Pons (tissue), 1 donor: ENCODE measurements at regions not wholly inside any gene's neighbourhood (a gene's known extent, or its start where the extent isn't known, plus 50 kb on each side); places are given as distances from the start of the nearest gene placed in this dataset.

Source experiments
- DNase-seq: peaks from one replicate; pipeline ENCODE4 v3.0.0-alpha.2; 2016; ENCODE audit warnings: low spot score

DNA sequence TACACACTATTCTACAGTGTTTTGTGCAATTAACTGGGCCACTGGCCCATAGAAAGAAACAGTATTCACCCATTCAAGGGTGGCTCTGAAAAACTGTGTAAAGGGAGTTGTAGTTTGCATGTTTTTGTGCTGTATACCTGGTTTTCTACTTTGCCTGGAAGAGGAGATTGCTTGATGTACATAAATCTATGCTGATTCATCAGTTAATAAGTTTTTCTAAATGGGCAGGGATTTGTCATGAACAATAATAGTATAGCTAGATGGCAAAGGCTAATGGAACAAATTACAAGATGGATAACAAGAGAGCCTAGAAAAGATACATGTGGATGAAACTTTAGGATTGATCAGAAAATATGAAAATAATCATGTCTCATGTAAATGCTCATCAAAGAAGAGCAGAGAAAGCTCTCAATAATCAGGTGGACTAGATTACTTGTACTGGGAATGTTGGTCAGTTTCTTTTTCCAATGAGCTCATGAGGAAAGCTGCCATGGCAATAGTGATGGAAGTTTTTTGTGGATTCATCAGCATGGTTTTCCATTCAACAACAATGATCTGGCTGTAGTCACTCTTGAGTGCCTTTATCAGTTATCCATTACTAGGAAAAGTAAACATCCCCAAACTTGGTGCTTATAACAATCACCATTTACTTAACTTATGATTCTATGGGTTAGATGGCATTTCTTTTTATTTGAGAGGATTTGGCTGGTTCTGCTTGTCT lies 602.8 kb downstream of the BRINP3 start:
- no peak for DNase-seq

DNA sequence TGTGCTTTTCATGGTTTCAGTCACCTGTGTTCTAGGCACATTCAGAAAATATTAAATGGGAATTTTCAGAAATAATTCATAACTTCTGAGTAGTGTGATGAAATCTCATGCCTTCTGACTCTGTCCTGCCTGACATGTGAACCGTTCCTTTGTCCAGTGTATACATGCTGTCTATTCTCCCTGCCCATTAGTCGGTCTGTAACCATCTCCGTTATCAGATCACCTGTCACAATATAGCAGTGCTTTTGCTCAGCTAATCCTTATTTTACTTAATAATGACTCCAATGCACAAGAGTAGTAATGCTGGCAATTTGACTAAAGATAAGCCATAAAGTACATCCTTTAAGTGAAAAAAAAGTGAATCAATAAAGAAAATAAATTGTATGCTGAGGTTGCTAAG lies 597.5 kb downstream of the BRINP3 start:
- DNase-seq, result no peak

DNA sequence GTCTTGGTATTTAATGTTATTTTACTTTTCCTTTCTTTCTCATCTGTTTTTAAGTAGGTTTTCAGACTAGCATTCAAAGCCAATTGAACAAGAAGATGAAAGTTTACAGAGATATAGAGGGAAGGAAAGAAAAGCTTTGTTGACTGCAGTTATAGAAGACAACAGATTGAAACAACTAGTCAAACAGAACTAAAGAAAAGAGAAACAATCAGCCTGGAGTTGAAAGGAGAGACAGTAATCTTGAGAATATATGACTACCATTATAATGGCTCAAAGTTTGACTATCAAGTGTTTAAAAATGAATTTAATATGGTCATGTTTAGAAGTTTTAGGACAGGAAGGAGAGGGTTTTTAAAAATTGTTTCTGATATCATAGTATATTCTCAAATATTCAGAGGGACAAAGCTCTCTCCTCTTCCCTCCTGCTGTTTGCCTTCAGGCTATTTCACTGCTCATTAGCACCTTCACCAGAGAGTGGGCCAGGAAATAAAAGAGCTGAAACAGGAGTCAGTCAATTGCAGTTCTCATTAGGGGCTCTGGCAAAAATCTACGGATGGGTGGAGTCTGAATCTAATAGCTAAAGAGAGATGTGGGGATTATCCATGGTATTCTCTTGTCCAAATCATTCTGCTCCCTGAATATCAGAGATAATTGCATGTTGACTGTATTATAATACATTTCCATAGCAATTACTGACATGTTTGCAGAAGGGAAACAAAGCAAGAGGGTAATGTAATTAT lies 577.8 kb downstream of the BRINP3 start:
- DNase-seq, result no peak

DNA sequence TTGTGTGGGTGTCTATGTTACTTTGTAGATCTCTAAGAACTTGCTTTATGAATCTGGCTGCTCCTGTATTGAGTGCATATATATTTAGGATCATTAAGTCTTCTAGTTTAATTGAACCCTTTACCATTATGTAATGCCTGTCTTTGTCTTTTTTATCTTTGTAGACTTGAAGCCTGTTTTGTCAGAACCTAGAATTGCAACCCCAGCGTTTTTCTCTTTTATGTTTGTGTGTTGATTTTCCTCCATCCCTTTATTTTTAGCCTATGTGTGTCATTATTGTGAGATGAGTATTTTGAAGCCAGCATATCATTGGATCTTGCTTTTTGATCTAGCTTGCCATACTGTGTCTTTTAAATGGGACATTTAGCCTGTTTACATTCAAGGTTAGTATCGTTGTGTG lies 573.2 kb downstream of the BRINP3 start:
- DNase-seq, result no peak

DNA sequence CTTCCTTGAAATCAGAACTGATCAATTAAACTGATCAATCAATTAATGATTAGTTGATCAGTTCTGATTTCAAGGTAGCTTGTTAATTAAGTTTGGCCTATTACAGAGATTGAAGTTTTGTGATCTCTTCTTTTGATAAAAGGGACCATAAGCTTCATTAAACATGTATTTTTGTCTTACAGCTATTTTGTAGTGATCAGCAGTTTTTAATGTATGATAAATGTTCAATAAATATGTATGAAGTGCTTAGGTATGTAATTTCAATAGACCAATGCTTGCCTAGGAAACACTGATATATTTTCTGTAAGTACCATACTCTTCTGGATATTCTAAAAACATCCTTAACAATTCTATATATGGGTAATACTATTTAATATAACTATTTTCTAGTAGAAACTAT lies 569.6 kb downstream of the BRINP3 start:
- DNase-seq, result no peak

DNA sequence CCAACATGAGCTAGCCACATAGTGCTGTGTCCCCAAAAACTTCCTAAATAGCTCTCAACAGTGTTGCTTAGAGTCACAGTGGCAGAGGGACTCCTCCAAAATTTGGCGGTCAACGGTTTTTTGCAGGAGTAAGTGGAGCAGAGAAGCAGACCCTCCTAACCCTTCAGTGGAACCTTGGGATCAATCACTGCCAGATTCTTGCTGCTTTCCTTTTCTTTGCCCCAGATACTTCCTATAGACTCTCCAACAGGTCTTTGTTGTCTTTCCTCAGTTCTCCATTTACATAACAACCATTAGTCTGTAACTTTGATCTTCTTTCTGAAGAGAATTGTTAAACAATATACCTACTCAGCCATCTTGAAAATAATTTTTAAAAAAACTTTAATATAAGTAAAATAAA lies 556.1 kb downstream of the BRINP3 start:
- DNase-seq, result no peak

DNA sequence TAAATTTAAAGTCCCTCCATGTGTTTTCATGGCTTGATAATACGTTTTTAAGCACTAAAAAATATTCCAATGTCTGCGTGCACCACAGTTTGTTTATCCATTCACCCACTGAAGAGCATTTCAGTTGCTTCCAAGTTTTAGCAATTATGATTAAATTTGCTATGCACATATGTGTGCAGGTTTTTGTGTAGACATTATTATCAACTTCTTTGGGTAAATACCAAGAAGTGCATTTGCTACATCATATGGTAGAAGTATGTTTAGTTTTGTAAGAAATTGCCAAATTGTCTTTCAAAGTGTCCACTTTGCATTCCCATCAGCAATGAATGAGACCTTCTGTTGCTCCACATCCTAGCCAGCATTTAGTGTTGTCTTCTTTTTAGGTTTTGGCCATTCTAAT lies 550.0 kb downstream of the BRINP3 start:
- DNase-seq, result no peak

DNA sequence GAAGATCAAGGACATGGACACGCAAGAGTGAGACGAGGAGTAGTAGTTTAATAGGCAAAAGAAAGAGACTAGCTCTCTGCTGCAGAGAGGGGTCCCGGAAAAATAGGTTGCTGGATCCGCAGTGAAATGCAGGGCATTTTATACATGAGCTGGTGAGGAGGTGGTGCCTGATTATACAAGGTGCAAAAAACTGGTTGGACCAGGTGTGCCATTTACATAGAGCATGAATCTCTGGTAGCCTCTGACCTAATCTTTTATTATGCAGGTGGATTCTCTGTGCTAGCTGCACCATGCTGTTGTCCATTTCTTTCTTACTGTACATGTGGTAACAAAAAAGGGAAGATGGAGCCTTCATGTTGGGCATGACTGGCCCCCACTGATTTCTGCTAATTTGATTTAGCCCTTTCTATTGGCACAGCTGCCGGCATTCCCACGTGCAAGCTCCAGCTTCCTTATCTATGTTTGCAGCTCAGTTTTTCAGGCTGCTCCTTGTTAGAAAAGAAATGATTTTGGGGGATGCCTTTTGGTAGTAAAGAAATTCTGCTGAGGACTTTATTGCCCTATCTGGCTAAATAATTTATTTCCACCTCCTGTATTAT lies 548.1 kb downstream of the BRINP3 start:
- no peak for DNase-seq

DNA sequence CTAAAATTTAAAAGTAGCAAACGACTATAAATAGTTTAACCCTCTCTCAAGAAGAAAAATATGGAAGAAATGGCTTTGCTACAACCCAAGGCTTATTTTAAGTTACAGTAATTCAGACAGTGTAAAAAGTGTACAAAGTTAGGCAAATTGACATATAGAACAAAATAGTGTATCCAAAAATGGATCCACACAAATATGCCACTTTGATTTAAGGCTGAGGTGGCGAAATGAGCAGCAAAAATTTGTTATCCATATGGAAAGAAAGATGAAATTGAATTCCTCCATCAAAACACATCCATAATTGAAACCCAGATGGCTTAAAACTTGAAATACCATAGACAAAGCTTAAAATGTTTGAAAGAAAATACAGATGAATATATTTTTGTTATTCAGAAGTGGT lies 540.8 kb downstream of the BRINP3 start:
- DNase-seq, result no peak

DNA sequence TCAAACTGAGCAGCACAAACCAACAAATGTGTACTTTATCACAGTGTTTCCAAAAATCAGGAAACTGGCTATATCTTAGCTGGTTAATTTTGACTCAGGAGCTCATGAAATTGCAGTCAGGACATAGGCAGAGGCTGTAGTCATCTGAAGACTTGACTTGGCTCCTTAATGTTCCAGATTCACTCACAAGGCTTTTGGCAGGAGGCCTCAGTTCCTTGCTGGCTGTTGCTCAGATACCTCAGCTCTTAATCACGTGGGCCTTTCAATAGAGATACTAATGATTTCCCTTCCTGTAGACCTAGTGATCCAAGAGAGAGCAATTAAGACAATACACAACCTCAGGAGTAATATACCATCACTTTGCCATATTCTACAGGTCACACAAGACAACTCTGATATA lies 537.7 kb downstream of the BRINP3 start:
- peak; percentile 15 for DNase-seq

DNA sequence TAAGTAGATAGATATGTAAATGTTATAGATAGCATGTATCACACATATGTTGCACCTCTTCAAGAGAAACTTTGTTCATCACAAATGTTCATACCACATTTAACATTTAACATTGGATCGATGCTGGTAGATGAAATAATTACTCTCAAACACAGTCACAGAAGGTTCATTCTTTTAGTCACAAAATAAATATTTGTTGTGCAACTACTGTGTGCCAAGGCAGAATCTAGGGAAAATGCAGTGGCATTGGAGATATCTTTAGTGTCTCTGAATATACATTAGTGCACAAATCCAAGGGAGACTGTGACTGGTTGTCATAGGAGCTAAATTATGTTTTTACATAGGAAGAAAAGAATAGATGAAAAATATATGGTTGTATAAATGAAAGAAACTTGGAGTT lies 535.7 kb downstream of the BRINP3 start:
- no peak for DNase-seq

DNA sequence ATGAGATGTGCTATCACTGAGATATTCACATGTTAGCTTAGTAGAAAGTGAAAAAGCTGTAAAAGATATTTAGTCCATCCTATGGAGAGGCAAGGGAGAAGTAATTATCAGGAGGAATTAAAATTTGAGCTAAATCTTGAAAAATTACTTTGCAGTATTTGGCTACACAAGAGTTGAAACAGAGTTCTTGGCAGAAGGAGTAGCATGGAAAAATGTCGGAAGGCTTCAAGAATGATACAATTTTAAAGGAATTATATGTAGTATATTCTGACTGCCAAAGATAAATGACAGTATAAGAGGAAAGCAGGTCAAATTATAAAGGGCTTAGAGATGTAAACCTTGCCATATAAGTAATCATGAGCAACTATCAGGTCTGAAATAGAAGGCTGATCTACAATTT lies 518.9 kb downstream of the BRINP3 start:
- DNase-seq, result no peak

DNA sequence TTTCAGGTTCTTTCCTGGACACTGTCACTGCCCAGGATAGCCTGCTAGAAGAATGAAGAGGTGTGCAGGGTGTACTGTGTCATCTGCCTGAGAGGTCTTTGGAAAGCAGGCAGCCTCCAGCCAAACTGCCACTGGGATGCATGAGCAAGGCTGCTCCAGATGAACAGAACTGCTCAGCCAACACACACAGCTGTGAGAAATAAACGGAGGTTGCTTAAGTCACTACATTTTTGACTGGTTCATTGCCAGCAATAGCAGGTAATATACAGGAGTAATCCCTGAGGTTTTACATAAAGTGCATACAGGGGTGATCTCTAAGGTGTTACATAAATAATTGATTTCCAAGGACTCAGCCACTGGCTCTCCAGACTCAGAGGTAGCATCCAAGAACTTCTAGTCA lies 516.9 kb downstream of the BRINP3 start:
- peak; percentile 11 for DNase-seq

DNA sequence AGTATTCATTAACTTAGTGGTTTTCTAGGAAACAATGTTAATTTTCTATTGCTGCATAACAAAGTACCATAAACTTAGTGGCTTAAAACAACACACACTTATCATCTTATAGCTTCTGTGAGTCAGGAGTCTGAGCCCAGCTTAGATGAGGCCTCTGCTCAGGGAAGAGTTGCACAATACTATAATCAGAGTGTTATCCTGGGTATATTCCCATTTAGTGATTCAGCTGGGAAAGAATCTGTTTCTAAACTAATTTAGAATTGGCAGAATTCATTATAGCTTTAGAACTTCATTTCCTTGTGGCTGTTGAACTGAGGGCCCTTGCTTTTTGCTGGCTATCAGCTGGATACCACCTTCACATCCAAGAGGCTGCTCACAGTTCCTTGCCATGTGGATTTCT lies 515.5 kb downstream of the BRINP3 start:
- no peak for DNase-seq

DNA sequence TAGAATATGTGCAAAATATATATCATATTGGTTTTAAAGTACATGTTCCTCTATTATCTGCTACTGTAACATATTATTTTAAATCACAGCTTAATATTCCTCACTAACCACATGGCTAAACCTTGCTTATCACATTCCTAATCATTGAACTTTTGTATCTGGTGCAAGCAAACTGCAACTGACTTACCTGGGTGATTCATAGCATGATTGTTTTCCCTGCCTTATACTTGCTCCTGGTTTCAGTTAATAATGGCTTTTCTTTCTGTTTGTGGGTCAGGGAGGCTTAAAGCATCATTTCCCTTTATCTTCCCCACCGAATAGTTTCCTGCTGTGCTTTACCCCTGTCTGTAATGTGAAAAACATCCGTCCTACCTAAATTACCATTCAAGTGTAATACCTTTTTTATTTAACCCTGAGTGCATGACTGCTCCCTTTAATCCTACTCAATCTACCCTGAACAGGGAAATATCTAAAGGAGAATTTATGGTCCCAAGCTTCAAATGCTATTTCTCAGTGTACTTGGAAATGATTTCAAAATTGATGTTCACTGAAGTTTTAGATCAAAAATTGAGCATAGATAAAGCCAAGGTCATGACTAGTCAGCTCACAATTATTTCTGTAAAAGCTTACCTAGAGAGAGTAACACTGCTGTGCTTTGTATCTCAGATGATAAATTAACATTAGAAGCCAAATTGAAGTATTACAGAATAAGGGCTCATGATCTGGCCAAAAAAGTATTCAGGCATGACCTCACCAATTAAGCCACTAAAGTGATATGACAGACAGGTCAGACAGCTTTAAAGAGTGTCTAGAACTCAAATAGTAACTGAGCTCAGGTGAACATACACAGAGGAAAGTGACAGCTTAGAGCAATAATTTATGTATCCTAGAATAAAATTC lies 507.1 kb downstream of the BRINP3 start:
- no peak for DNase-seq

DNA sequence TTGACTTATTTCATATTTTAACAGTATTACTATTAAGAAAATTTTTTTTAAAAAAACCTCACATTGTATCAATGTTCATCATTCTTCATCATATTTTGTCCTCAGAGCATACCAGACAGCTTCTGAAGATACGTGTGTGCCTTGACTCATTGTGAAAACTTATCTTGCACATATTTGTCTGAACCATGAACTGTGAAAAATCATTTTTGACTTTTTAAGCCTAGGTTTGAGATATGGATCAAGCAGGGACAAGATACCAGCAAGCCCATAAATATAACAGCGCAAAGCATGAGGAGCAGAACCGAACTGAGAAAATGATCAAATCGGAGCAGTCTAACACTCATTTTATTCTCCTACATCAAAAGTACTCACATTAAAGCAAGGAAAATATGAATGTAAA lies 506.0 kb downstream of the BRINP3 start:
- DNase-seq, result no peak

DNA sequence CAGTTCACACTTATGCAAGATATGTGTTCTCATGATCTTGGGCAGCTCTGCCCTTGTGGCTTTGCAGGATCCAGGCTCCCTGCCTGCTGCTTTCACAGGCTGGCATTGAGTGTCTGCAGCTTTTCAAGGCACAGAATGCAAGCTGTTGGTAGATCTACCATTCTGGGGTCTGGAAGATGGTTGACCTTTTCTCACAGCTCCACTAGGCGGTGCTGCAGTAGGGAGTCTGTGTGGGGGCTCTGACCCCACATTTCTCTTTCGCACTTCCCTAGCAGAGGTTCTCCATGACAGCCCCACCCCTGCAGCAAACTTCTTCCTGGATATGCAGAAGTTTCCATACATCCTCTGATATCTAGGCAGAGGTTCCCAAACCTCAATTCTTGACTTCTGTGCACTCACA lies 500.5 kb downstream of the BRINP3 start:
- DNase-seq, result no peak

DNA sequence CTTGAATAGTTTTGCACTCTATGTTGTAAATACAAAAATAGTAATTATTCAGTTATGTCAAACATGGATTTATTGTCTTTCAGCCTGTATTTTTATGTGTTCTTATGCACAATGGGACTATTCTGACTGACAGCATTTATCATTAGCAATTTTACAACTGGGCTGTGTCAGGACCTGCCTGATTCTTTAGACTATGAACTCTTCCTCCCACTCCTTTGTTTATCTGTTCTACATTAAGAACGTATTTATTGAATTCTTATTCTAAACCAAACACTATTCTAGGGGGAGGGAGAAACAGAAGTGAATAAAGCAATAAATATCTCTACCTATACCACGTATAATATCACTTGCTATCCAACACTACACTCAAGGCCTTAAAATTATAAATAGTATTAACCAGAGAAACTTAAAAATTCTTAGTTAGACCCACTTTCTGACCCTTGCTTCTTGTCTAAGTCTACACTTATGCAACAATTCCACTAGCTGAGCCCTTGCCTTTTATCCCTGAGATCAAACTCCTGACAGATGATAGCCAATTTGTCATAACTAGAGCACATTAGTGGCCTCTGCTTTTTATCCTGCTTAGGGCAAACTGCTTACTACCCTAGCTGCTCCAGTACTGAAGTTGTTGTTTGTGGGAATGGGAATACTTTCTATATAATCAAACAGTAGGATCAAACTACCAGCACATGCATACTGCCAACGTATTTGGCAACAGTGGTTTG lies 494.3 kb downstream of the BRINP3 start:
- no peak for DNase-seq

DNA sequence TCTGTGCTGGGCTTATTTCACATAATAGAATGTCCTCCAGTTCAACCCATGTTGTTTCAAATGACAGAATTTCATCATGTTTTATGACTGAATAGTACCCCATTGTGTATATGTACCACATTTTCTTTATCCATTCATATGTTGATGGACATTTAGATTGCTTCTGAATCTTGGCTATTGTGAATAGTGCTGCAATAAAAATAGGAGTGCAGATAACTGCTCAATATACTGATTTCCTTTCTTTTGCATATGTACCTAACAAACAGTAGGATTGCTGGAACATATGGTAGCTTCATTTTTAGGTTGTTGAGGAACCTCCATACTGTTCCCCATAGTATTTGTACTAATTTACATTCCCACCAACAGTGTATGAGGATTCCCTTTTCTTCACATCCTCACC lies 491.1 kb downstream of the BRINP3 start:
- DNase-seq, result no peak

DNA sequence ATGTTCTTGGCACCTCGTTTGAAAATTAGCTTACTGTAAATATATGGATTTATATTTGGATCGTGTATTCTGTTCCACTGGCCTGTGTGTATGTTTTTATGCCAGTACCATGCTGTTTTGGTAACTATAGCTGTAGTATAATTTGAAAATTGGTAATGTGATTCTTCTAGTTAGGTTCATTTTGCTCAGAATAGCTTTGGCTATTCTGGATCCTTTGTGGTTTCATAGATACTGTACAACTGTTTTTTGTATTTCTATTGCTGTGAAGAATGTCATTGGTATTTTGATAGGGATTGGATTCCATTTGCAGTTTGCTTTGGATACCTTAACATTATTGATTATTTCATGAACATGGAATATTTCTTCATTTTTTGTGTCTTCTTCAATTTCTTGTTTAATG lies 490.2 kb downstream of the BRINP3 start:
- no peak for DNase-seq

DNA sequence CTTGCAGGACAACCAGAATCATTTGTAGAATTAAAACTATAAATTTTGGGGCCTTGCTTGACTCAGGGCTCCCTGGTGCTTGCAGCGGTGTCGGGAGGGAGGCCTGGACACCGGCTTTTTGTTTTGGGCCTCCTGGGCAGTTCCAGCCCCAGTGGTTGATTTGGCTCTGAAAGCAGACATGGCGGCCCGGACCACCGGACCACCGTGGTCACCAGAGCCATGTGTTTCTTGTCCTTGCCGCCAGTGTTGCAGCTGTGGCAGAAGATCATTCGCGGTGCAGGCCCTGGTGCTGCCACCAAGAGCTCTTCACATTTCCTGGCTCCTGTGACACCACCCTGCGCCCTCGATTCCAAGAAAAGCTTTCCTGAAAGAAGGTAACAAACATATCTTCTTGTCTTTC lies 484.8 kb downstream of the BRINP3 start:
- DNase-seq, result no peak

DNA sequence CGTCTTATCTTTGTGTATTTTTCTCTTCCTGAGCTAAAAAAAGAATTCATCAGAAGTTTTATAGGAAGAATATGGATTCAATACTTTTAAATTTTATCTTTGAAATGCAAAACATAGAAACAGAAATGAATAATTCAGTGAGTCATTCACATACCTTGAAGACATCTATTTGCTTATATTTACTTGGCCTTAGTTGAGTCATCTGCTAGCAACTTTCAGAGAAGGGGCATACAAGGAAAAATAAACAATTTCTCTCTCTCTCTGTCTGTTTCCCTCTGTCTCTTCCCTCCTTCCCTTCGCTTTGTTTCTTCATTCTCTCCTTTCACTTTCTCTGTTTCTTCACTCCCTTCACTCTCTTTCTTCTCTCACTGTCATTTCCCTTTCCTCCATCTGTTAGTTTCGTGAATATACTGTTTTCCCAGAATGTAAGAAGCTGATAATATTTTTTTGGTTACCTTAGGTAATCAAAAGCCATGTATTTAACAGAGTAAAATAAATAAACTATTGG lies 477.2 kb downstream of the BRINP3 start:
- no peak for DNase-seq
